ENCODE measurements at regions not wholly inside any gene's neighbourhood (a gene's known extent, or its start where the extent isn't known, plus 50 kb on each side); places are given as distances from the start of the nearest gene placed in this dataset.
"Not testable (repeated sequence)": the region's sequence is repeated elsewhere in the genome, so short reads cannot be mapped to it uniquely, and the experiment has no call there.

DNA sequence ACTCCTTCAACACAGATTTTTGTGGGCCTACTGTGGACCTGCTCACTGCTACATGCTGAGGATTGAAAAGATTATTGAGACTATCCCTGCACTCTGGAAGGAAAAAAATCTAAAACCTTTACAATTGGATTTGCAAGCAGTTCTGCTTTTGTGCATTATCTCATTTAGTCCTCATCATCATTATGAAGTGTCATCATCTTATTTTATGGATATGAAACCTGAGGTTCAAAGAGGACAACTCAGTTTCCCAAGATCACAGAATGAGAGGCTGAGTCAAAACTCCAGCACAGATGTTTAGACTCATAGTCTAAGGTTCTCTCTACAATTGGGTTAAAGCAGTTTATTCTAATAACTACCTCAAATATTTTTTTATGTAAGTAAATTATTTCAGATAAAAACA is 160.2 kb upstream of the MARCKS start:
- no peak for DNase-seq

DNA sequence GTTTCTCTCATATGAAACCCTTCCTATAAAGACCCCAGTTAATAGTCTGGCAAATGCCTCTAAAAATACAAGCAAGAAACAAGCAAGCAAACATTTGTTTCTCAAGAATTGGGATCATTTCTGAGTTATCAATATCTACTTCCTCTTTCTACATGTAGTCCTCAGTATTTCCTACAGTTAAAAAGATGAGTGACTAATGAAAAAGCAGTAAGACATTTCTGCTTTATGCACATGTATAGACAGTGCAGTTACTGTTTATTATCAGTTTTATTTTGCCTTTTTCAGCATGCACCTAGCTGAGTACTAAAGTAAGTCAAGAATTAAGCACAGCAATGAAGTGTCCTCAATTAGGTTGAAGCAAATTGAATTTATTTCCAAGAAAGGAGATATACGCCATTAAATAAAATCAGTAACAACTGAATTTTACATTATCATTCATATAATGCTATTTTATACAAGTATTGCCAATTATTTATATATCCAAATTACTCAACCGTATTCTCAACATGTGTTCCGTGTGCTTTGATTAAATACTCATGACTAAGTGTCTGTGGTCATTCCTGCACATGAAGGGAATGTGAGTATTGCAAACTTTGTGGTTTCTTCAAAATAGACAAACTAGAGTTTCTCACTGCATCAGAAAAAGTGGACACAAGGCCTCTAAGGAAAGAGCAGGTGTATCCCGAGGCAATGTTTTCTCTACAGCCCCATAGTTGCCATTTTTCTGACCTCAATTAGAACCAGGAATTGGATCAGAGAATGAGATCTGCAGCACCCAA is 159.3 kb upstream of the MARCKS start:
- no peak for DNase-seq

DNA sequence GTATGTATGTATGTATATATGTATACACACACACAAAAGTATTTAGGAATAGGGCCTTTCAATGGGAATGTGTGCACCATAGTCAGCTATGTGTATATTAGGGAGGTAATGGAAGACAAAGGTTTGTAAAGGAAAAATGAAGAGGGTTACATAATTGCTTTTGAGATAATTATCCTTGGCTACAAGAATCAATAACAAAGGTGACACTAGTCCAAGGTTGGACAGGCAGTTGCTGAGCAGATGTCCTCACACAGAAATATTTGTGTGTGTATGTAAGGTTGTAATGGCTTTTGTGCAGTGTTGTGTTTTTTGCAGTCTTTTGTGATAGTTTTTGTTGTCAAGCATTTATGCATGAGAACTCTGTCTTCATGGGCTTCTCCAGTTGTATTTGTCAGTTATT is 157.9 kb upstream of the MARCKS start:
- no peak for DNase-seq

DNA sequence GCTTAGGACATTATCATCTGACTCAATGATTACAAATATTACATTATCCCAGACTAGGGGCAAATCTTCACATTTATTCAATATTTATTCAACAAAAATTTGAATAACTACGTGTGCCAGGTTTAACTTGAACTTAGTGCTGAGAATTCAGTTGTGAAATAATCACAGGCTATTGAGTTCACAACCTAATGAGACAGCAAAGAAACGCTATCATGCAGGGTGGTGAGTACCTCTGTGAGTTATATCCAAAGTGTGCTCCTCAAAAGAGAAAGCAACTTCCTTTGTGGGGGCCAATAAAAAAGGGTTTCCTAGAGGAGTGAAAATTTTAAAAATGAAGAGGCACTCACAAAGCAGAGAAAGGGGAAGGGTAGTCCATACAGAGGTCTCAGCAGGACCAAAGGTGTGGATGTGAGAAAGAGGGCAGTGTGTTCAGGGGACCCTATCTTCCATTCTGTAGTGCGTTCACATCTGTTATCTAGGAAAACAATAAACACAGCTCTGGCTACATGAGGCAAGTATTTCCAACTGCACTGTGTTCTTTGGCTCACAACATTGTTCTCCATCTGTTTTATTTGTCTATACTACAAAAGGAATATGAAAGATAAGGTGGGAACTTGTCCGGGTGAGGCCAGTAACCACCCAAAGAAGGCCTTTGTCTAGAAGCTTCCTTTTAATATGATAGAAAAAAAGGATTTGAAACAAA is 155.4 kb upstream of the MARCKS start:
- no peak for DNase-seq

DNA sequence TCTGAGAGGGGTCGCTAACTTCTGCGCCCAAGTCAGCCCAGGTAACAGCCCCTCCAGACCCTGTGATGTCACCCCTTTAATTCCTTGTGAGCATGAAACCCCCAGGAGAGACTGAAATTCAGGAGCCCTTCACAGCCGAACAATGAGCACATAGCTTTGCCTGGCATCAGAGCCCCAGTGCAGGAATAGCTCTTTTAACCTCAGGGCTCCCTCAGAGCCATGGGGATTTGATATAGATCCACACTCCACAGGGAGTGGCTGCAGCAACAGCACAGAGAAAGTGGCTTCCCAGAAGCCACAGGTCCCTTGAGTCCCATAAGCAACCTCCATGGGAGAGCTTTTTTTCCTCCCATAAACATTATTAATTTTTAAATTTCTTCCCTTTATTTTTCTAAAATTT is 150.0 kb upstream of the MARCKS start:
- no peak for DNase-seq

DNA sequence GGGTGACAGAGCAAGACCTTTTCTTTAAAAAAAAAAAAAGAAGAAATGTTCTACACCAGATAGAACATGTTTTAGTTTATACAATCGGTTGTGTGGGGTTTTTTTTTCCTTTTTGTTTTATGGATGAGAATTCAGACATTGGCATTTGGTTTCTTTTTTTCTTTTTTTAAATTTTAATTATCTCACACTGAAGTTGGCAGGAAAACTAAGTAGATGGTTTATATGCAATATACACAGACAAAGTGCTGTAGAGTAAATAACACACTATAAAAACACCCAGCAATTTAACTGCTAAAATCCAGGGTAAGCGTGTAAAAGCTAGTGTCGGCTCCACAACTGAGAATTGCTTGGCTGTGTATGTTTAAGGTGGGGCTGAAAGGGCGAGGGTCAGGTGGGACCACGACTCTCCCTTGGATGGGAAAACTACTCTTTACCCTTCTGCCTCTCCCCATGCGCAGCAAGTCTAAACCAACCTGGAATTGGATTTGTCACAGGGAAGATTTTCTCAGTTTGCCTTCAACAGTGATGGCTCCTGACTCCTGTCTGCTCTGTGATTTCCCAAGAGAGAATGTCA is 147.1 kb upstream of the MARCKS start:
- no peak for DNase-seq

DNA sequence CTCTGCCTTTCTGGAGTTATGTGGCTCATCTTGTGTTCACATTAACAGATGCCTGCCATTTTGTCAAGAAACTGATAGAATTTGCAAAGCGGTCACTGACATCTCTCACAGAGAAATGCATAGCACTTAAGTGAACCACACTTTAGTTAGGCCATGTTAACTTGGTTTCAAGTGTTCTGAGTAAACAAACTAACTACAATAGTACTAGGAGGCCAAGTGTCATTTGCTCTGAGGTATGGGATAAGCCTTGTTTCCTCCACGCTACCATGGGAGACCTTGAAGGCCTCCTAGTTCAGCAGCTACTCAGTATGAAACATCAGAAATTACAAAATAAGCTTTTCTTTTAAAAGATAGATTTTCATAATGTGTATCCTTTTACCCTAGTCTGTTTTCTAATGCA is 143.5 kb upstream of the MARCKS start:
- DNase-seq, result no peak

DNA sequence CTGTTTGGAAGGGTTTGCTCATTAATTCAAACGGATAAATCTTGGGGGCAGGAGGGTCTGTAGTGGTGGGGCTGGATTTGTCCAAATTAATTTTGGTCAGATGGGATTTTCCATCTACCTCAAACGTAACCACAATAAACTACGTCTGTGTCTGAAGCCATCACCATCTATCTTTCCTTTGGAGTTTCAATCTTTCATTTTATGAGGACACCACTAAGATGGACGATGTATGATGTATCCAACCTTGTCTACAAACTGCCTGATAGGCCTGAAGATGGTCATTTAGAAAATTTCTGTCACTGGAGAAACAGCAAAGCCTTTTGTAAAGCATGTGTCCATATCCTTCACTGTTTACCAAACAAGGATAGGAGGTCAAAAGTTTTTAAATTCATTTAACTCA is 138.6 kb upstream of the MARCKS start:
- no peak for DNase-seq

DNA sequence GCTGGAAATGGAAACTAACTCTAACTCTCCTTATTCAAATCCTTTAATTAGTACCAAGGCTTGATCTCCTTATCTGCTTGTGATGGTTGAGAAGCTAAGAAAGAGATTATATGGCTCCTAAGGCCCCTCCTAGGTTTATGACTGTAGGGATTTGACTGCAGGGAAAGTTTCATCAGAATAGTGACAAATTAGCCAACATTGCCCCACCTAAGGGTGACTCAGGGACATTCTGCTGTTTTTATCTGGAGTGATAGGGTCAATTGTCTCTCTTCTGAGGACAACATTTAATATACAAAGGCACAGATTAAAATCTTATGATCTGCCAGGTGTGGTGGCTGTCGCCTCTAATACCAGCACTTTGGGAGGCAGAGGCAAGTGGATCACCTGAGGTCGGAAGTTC is 138.1 kb upstream of the MARCKS start:
- DNase-seq, result no peak

DNA sequence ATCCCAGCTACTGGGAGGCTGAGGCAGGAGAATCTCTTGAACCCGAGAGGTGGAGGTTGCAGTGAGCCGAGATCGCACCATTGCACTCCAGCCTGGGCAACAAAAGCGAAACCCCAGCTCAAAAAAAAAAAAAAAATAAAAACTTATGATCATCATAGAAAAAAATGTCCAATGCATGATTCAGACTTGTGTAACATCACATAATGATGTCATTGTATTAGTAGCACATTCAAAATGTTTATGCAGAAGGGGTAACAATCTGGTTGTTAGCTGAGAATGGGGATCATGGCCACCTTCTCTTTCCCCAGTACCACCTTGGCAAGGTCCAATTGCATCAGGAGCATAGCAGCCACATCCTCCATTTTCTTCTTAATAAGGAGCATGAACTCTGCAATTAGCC is 137.6 kb upstream of the MARCKS start:
- no peak for DNase-seq

DNA sequence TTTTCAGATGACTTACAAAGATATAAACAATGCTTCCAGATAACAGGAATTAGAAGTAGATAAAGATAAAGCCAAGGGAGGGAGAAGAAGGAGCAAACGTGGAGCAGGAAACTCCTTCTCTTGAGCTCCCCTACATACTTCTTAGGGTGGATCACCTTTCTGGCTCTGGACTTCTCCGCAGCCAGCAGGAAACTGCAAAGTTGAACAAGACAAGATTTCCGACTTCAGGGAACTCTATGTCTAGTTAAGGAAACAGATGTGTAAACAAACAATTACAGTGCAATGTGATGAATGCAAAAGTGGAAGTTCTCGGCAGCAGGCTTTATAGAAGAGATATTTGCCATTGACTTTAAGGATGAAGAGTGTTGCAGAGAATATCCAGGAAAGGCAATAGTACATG is 134.0 kb upstream of the MARCKS start:
- DNase-seq, result no peak

DNA sequence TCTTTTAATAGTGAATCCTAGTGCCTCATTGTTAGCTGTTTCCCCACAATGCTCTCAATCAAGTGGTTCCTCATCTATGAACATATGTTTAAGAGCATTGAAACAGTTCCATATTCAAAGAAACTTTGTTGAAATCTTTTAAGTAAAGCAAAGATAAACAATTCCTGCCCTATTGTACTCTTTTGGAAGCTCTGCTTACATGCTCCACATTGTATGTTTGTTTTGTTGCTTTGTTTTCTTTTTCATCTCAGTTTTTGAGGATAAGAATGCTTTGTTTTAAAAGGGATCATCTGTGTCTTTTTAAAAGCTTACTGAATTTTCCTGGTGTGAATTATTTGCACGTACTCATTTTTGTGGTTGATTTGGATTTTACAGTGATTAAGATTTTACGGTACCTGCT is 132.2 kb upstream of the MARCKS start:
- DNase-seq, result not testable (repeated sequence)

DNA sequence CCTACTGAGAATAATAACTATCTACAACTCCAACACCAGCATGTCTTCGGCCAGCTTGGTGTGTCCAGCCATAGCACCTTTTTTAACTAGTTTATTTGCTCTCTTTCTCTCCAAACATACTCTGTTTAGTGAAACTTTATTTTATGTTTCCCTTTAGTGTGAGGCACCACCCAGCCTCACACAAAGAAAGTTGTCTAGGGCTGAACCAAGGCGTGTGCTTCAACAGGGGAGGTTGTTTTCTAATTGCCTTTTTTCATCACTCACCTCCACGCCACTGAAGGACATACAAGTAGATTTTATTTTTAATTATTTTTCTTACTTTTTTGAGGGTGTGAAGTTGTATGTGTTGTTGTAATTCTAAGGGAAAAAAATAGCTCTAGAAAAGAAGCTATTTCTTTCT is 125.6 kb upstream of the MARCKS start:
- no peak for DNase-seq

DNA sequence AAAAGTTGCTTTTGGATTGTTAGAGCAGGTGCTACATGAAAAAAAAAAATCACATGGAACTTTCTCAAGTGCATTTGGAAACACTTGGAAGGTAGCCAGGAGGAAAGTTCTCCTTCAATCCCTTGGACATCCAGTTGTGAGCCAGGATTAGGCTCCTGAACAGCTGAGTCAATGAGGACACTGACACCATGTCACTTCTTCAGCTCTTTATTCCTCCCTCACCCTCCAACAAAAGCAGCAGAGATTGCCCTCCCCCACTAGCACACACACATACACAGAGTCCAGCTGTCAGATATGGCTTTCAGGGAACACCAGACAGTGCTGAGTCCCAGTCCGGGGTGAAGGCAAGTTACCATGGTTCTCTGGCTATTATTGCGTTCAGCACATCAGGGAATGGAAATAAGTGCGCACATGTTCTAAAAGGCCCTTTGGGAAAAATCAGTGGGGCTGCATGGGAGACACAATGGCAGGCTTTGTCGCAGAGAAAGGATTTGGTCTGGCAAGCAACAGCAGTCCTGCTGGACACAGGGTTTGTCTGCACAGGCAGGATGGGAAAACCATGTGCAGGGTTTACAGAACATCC is 124.7 kb upstream of the MARCKS start:
- no peak for DNase-seq

DNA sequence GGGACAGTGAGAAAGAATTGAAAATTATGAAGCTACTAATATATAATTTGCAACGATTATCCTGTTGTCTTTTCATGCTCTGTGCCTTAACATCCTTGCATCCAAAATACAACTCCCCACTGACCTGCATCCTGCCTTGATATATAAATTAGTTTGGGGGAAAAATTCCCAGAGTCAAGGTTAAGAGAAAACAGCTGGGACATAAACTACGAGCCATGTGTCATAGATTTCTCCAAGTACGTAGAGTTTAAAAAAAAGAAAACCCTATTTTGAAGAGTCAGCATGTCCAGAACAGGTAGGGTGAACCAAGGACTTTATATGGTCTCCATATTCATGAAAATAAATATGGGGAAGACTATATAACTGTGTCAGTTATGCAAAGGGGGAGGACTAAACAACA is 123.8 kb upstream of the MARCKS start:
- DNase-seq, result no peak

DNA sequence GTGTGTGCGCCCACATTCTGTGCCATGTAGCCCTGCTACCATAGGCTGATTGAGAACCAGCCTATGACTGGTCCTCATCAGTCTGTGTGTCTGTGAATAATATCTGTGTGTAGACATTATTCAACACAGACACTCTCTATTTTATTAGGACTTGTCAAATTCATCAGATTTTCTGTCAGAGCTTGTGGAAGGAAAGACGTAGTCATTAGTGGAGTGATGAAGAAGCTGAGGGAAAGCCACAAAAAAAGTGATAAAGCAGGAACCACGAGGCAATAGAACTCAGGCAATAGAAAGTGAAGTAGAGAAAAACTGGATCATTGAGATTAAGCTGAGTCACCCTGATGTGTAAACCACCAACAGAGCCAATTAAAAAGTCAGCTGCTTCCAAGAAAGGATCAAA is 122.2 kb upstream of the MARCKS start:
- no peak for DNase-seq

DNA sequence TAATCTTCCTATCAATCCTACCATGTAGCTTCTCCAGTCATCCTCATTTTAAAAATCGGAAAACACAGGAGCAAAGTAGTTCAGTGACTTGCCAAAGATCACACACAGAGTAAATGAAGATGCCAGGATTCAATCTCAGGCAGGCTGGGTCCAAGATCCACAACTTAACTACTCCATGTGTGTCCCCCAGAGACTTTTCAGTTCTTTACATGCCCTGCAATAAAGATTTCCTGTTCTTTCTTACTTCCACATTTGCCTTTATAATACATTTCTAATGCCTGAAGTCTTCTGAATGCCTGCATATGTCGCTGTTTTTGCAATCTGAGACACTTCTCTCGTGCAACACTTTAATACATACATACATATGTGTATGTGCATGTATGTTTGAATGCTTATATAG is 121.7 kb upstream of the MARCKS start:
- no peak for DNase-seq

DNA sequence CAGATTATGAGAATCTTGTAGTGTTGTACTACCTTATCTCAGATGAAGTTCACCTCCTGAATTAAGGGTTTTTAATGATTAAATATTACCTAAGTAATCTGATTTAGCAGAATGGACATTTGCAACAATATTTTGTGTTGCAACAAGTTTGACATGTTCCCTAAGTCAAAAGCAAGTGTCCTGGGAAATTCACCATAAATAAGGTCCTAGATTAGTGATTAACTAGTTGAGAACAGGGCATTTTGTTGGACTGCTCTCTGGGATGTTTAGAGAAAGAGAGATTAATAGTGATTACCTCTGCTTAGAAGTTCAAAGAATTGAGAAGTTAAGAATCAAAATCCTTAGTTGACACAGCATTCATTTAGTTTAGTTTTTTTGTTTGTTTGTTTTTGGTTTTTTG is 120.2 kb upstream of the MARCKS start:
- DNase-seq, result no peak

DNA sequence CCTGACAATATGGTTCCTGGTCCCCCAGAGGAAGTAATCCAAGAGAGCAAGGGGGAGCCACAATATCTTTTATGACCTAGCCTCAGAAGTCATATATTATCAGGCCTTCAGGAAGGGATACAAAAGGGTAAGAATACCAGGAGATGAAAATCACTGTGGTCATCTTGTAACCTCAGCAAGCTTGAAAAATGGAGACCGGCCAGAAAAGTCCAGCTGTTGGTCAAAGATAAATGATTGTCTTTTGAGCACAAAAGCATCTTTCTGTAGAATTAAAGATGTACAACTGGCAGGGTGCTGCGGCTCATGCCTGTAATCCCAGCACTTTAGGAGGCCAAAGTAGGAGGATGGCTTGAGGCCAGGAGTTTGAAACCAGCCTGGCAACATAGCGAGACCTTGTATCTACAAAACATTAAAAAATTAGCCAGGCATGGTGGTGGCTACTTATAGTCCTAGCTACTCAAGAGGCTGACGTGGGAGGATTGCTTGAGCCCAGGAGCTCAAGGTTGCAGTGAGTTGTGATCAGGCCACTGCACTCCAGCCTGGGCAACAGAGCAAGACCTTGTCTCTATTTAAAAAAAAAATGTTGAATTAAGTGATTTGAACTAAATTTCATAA is 118.0 kb upstream of the MARCKS start:
- DNase-seq, result no peak

DNA sequence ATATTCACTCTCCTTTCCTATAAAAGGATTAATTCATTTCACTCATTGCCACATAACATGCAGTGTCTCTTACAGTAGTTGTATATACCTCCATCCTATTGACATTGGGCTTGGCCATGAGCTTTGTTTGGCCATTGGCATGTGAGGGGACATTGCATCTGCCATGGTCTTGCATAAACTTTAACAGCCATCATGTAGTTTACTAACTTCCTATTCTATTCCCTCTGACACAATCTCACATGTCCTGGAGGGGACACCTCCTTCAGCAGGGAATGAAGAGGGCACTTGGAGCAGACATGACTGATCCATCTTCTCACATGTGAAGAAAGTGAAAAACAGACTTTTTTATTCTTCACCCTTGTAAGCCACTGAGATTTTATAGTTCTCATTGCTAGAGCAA is 115.5 kb upstream of the MARCKS start:
- no peak for DNase-seq

DNA sequence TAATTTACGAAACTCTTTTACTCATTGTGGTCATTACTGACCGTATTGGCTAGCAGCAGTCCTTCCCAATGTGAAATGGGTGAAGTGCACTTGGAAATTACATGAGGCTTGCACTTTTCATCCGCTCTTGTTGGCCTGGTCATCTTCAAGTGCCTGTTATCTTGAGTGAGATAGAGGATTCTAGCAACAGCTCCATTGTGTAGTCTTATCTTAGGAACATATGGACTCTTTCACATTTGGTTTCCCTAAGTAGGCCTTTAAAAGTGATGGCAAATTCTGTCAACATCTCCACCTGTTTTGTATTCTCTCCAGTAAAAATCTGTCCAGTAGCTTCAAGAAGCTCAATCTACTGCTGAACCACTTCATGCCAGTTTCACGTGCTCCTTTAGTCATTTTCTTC is 114.8 kb upstream of the MARCKS start:
- no peak for DNase-seq

DNA sequence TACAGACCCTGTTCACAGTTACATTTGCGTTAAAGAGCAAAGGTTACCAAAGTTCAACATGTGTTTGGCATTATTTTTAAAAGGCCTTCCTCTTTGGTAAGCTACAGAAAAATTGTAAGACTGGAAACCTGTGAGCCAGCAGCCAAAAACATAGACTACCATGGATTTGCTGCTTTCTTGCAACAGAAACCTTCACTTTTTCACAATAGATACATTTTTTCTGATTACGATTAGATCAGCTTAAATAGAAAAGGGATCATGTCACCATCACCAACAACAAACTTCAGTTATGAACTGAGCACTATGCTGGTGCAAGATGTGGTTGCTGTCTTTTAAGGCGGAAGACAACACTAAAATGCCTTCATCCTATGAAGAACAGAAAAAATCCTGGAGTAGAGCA is 112.3 kb upstream of the MARCKS start:
- DNase-seq, result no peak

DNA sequence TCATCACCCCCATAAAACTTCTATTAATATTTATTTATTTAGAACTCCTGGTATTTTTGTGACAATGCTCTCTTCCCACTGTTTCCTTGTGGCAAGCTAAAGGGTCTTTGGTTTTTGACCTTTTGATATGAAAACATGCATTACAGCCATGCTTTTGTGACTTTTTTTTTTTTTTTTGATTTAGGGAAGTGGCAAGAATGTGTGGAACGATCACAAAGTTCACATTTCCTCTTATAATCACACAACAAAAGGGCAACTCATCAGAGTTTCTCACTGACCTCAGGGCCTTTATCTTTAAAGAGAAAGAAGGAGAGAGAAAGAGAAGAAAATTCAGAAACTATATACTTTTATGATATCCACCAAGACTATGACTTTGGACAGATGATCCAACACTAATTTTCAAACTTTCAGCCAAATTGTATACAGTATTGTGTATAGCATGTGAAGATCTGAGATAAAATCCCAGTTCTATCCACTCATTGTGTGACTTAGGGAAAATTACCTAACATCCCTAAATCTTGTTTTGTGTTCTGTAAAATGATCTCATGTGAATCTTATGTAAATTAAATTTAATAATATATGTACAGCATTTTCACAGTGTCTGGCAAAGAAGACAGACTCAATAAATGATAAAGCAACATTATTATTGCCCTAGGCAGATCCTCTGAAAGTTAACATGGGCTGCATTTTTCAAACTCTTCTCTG is 106.8 kb upstream of the MARCKS start:
- DNase-seq, result no peak

Measured in activated CD4-positive, alpha-beta T cell treated with anti-CD3 and anti-CD28 coated beads, Interleukin-2, Interleukin-6, amounts not matched to agents 100 ng/mL and 50 ng/mL, durations not matched to agents 16 hours and 8 hours (primary cell).